H1 (cell line): ENCODE measurements at regions not wholly inside any gene's neighbourhood (a gene's known extent, or its start where the extent isn't known, plus 50 kb on each side); places are given as distances from the start of the nearest gene placed in this dataset.

Experiments used
- CTCF ChIA-PET: fragments of 300-600 bp; sonication (Branson Sonifier 250); formaldehyde crosslinking; loops from one replicate; lab custom pipeline; 2021; ENCODE audit not compliant: partially characterized antibody; lab: Charles Lee
- POLR2A ChIA-PET: fragments of 300-600 bp; sonication (Branson Sonifier 250); formaldehyde crosslinking; loops from one replicate; lab custom pipeline; 2021; ENCODE audit warnings: inconsistent platforms; ENCODE audit not compliant: partially characterized antibody; lab: Charles Lee
- DNase-seq, 2 experiments: peaks; one replicate each; pipeline versions ENCODE4 v3.0.0 to v3.0.0-alpha.2; 2010 to 2022; ENCODE audit warnings: low spot score in 2 of 2, low read depth in 1 of 2, mixed read lengths in 1 of 2
- FAIRE-seq: peaks from 2 replicates; lab custom pipeline; 2011; peaks lifted over from hg19 to GRCh38; lab: Jason Lieb, UNC
- H2AFZ ChIP-seq: 2 replicates; pipeline ENCODE4 v1.8.1; 2012; ENCODE audit warnings: low read length, inconsistent platforms
- H2AK5ac ChIP-seq: 2 replicates; pipeline ENCODE4 v1.6.1; 2013; ENCODE audit warnings: low read depth, low read length
- H2BK120ac ChIP-seq: replicated peaks from 2 replicates; pipeline ENCODE3; 2013; ENCODE audit warnings: low read depth, low read length, inconsistent platforms
- H2BK12ac ChIP-seq: 2 replicates; pipeline ENCODE4 v1.6.1; 2013; ENCODE audit warnings: low read depth, low read length
- H2BK15ac ChIP-seq: 2 replicates; pipeline ENCODE4 v1.6.1; 2013; ENCODE audit warnings: low read length
- H2BK20ac ChIP-seq: 2 replicates; pipeline ENCODE4 v1.6.1; 2013; ENCODE audit warnings: low read length
- H2BK5ac ChIP-seq: 2 replicates; pipeline ENCODE4 v1.6.1; 2013; ENCODE audit warnings: low read depth, low read length
- H3K14ac ChIP-seq: 2 replicates; pipeline ENCODE4 v1.6.1; 2013; ENCODE audit warnings: inconsistent platforms; ENCODE audit not compliant: insufficient read length
- H3K18ac ChIP-seq: 2 replicates; pipeline ENCODE4 v1.6.1; 2013; ENCODE audit warnings: low read length; ENCODE audit errors: extremely low read depth
- H3K23ac ChIP-seq: 2 replicates; pipeline ENCODE4 v1.6.1; 2013; ENCODE audit warnings: inconsistent platforms; ENCODE audit not compliant: insufficient read length
- H3K23me2 ChIP-seq: 2 replicates; pipeline ENCODE4 v1.6.1; 2013; ENCODE audit warnings: low read depth, low read length
- H3K27ac ChIP-seq: 2 replicates; pipeline ENCODE4 v1.6.1; 2011; ENCODE audit warnings: low read depth, low read length, inconsistent platforms
- H3K27me3 ChIP-seq, 4 experiments: replicated peaks in 1 of 4; 1 replicate in 1 of 4; 2 replicates in 3 of 4; pipeline versions ENCODE4 v1.6.1 to v1.8.1; 2011 to 2013; ENCODE audit warnings: low read length in 3 of 4, mild to moderate bottlenecking in 3 of 4, inconsistent platforms in 2 of 4, mixed read lengths in 2 of 4, moderate library complexity in 1 of 4; ENCODE audit not compliant: control insufficient read depth in 3 of 4, insufficient read depth in 3 of 4; ENCODE audit errors: extremely low read depth in 1 of 4
- H3K36me3 ChIP-seq, 4 experiments: 2 replicates each; pipeline versions ENCODE4 v1.6.1 to v1.8.1; 2011 to 2013; ENCODE audit warnings: mild to moderate bottlenecking in 4 of 4, low read length in 3 of 4, moderate library complexity in 2 of 4, control low read depth in 1 of 4, inconsistent platforms in 1 of 4; ENCODE audit not compliant: insufficient read depth in 4 of 4, control insufficient read depth in 2 of 4
- H3K4ac ChIP-seq: replicated peaks from 2 replicates; pipeline ENCODE3; 2013; ENCODE audit warnings: low read length, low read depth, mixed read lengths, inconsistent platforms; ENCODE audit not compliant: insufficient read length
- H3K4me1 ChIP-seq, 4 experiments: replicated peaks in 1 of 4; 1 replicate in 1 of 4; 2 replicates in 3 of 4; pipeline versions ENCODE4 v1.6.1 to v1.8.1; 2011 to 2013; ENCODE audit warnings: low read length in 3 of 4, inconsistent platforms in 2 of 4, mixed read lengths in 1 of 4; ENCODE audit not compliant: insufficient read depth in 4 of 4, control insufficient read depth in 3 of 4
- H3K4me2 ChIP-seq, 2 experiments: 2 replicates each; pipeline versions ENCODE4 v1.6.1 to v1.8.1; 2011 to 2013; ENCODE audit warnings: low read depth in 2 of 2, low read length in 2 of 2, control low read depth in 1 of 2, inconsistent platforms in 1 of 2, mild to moderate bottlenecking in 1 of 2; ENCODE audit not compliant: insufficient read depth in 1 of 2
- H3K4me3 ChIP-seq, 4 experiments: fragments of 200-600, 300-600 bp in 1 of 4; sonication (generic), shearing (Covaris generic), sonication (Bioruptor Twin) in 1 of 4; 2 replicates each; pipeline versions ENCODE4 v1.5.1 to v1.8.1; 2011 to 2016; ENCODE audit warnings: low read length in 4 of 4, low read depth in 3 of 4, control low read depth in 2 of 4, inconsistent platforms in 2 of 4, mild to moderate bottlenecking in 2 of 4, mixed read lengths in 1 of 4, moderate library complexity in 1 of 4; ENCODE audit not compliant: insufficient read depth in 2 of 4; ENCODE audit errors: extremely low read depth in 1 of 4
- H3K56ac ChIP-seq: replicated peaks from 2 replicates; pipeline ENCODE3; 2013; ENCODE audit warnings: low read depth, mild to moderate bottlenecking, mixed read lengths, low read length, inconsistent platforms; ENCODE audit not compliant: insufficient read length
- H3K79me1 ChIP-seq: 2 replicates; pipeline ENCODE4 v1.6.1; 2013; ENCODE audit warnings: low read depth, low read length, control low read depth
- H3K79me2 ChIP-seq, 2 experiments: 2 replicates each; pipeline versions ENCODE4 v1.6.1 to v1.8.1; 2012 to 2013; ENCODE audit warnings: low read length in 2 of 2, mild to moderate bottlenecking in 2 of 2, inconsistent platforms in 1 of 2; ENCODE audit not compliant: insufficient read depth in 2 of 2, control insufficient read depth in 1 of 2
- H3K9ac ChIP-seq, 4 experiments: replicated peaks in 1 of 4; 1 replicate in 1 of 4; 2 replicates in 3 of 4; pipeline versions ENCODE4 v1.6.1 to v1.8.1; 2011 to 2013; ENCODE audit warnings: low read depth in 3 of 4, low read length in 3 of 4, control low read depth in 2 of 4, mild to moderate bottlenecking in 2 of 4, moderate library complexity in 2 of 4, inconsistent platforms in 1 of 4; ENCODE audit errors: extremely low read depth in 1 of 4
- H3K9me3 ChIP-seq, 2 experiments: 2 replicates each; pipeline versions ENCODE4 v1.6.1 to v1.8.1; 2012 to 2013; ENCODE audit warnings: mild to moderate bottlenecking in 2 of 2, moderate library complexity in 2 of 2, control low read depth in 1 of 2, inconsistent platforms in 1 of 2, low read depth in 1 of 2, low read length in 1 of 2, mixed read lengths in 1 of 2; ENCODE audit not compliant: insufficient read depth in 2 of 2
- H4K20me1 ChIP-seq, 2 experiments: replicated peaks in 1 of 2; 2 replicates each; pipeline versions ENCODE3 to v1.8.1; 2011 to 2013; ENCODE audit warnings: inconsistent platforms in 2 of 2, low read length in 2 of 2, mild to moderate bottlenecking in 1 of 2; ENCODE audit not compliant: insufficient read depth in 2 of 2, control insufficient read depth in 1 of 2
- H4K5ac ChIP-seq: 2 replicates; pipeline ENCODE4 v1.6.1; 2013; ENCODE audit warnings: low read length, low read depth, mixed read lengths, inconsistent platforms; ENCODE audit not compliant: insufficient read length
- H4K8ac ChIP-seq: 2 replicates; pipeline ENCODE4 v1.8.0; 2013; ENCODE audit warnings: mild to moderate bottlenecking, moderate library complexity, low read length, inconsistent platforms; ENCODE audit not compliant: insufficient read depth; ENCODE audit errors: extremely low read depth
- H4K91ac ChIP-seq: replicated peaks from 2 replicates; pipeline ENCODE3; 2013; ENCODE audit warnings: low read length, mixed read lengths, inconsistent platforms; ENCODE audit not compliant: insufficient read length
- JUN ChIP-seq: IDR thresholded peaks from 2 replicates; pipeline ENCODE4 v1.6.1; 2011; ENCODE audit warnings: low read depth, mild to moderate bottlenecking, improper control_type of control experiment, low read length
- KDM1A ChIP-seq: fragments of 200-600, 300-600 bp; sonication (generic); IDR thresholded peaks from 2 replicates; pipeline ENCODE4 v1.7.1; 2016; ENCODE audit warnings: mild to moderate bottlenecking, low read length, borderline replicate concordance
- KDM5A ChIP-seq: fragments of 200-600 bp; IDR thresholded peaks from 2 replicates; pipeline ENCODE4 v1.7.1; 2012; ENCODE audit warnings: mild to moderate bottlenecking, low read length, inconsistent platforms, mixed read lengths
- POLR2A ChIP-seq, 2 experiments: IDR thresholded peaks; 1 replicate in 1 of 2; 2 replicates in 1 of 2; pipeline ENCODE4 v1.6.1; 2011; ENCODE audit warnings: low read depth in 2 of 2, low read length in 2 of 2, mild to moderate bottlenecking in 2 of 2; ENCODE audit errors: control extremely low read depth in 1 of 2
- POU5F1 ChIP-seq: IDR thresholded peaks from 2 replicates; pipeline ENCODE4 v1.6.1; 2011; ENCODE audit warnings: low read depth, mild to moderate bottlenecking, low read length, moderate library complexity
- TAF7 ChIP-seq: optimal IDR thresholded peaks from 2 replicates; pipeline ENCODE3; 2011; ENCODE audit warnings: low read depth, mild to moderate bottlenecking, inconsistent platforms, low read length, moderate library complexity, borderline replicate concordance
- WGBS, 2 experiments: shearing (Covaris generic) in 1 of 2; methylation state at CpG; one replicate each; pipeline versions ENCODE4 v1.1.6 to v1.1.7; 2013 to 2015; ENCODE audit warnings: low lambda C conversion rate in 2 of 2, mixed read lengths in 2 of 2, inconsistent platforms in 1 of 2, low coverage in 1 of 2, missing lambda C conversion rate in 1 of 2; ENCODE audit not compliant: insufficient replicate concordance in 2 of 2, insufficient coverage in 1 of 2, insufficient read length in 1 of 2; ENCODE audit errors: extremely low coverage in 1 of 2, missing lambda C conversion rate in 1 of 2; 5-methylcytosine and 5-hydroxymethylcytosine counted together
- TF ChIP-seq, protein P1 (sequence below): IDR thresholded peaks from 2 replicates; pipeline ENCODE4 v1.6.1; 2012; ENCODE audit warnings: inconsistent platforms

DNA sequence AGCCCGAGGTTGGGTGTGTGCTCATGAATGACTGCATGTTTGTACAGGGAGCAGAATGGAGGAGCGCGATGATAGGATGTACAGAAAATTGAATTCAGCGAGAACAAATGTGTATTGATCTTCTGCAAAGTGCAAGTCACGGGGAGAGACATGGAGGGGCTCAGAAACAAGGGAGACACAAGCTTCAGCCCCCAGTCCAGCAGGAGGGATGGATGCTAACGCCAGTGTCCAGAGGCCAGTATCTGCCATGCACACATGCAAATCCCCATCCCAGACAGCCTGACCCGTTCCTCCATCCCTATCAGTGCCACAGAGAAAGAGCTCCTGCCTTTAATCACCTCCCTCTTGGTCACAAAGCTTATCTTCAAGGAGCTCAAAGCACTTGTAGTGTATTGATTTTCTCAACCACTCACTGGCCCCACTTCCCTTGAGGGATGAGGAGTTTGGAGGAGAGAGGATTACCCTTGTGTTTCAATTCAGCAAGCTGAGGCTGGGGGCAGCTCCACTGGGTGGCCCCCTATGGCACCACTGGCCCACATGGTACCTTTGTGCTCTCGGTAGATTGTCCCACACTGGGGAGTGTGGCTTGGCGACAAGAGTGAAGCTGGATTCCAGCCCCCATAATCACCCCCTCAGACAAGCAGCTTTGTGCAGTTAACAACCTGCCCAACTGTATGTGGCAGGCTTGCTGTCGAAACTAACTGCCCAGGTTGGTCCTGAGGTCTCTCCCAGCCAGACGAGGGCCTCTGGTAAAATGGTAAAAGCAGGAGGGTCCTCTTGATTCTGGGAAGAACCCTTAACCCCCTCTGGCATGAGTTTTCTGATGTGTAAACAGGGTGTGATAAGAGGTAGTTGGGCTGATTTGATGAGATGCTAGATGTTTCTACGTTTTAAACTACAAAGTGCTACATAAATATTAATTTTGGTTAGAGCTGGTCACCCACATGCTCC, 151.6 kb upstream of the UNC5B start:
- no peak overlapping the region for H2BK20ac ChIP-seq
- POLR2A ChIA-PET = no interaction called here
- 84% methylated on average over 12 of the region's 12 CpGs; no CpG with 5 or more reads in 1 of the 2 experiments for WGBS, 2 experiments

More for the DNA sequence above, 151.6 kb upstream of the UNC5B start:
- Histone ChIP-seq H2BK120ac (no peak overlapping the region), H3K79me2 (no peaks in the 10 kb centered on the region), H3K56ac (no peak overlapping the region), H3K23ac (no peak overlapping the region), H2BK5ac (no peak overlapping the region), H3K27ac (no peak overlapping the region), H3K18ac (no peak overlapping the region), H4K8ac (no peak overlapping the region), H4K5ac (no peak overlapping the region), H3K79me1 (no peaks in the 10 kb centered on the region), H2AFZ (no peak overlapping the region), H3K23me2 (no peaks in the 10 kb centered on the region), H3K4me3 (no peak overlapping the region), H2AK5ac (no peak overlapping the region), H3K36me3 (no peaks in the 10 kb centered on the region), H2BK15ac (no peak overlapping the region), H3K9ac (no peak overlapping the region), H4K91ac (no peak overlapping the region), H3K4ac (no peak overlapping the region), H3K27me3 (no peaks in the 10 kb centered on the region), H3K14ac (no peak overlapping the region), H4K20me1 (no peaks in the 10 kb centered on the region), H3K4me1 (peaks cover 0 to 9% (median 1%) of the 10 kb centered on the region in 4 experiments; a peak in 5 of 7 replicates), H2BK12ac (0 out of 2 replicates have a peak overlapping the region, but pooled peaks have one; percentile 9), H3K4me2 (no peak overlapping the region), H3K9me3 (no peaks in the 10 kb centered on the region)
- CTCF ChIA-PET = interaction anchor here (0.6 to 5.4 kb wide), 15 partner anchors 9 to 242 kb away, joined by 3 to 31 read pairs (median 4); no protein-coding TSS in a partner anchor
- TF ChIP-seq KDM1A (peak; percentile 42; the same call in 1 of the 2 replicates), POU5F1 (no peak), TAF7 (no peak), POLR2A (IDR thresholded peaks at IDR 0.05; ENCODE audit: control extremely low read depth in 1 of 2, low read depth in 2 of 2, low read length in 2 of 2) (no peak), JUN (no peak), KDM5A (no peak)
- TF ChIP-seq, protein P1, sequence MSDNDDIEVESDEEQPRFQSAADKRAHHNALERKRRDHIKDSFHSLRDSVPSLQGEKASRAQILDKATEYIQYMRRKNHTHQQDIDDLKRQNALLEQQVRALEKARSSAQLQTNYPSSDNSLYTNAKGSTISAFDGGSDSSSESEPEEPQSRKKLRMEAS = no peak
- FAIRE-seq = no peak
- DNase-seq = no peak
